Right ventricle myocardium inferior (tissue), 1 donor: ENCODE measurements at regions not wholly inside any gene's neighbourhood (a gene's known extent, or its start where the extent isn't known, plus 50 kb on each side); places are given as distances from the start of the nearest gene placed in this dataset.
"Not testable (repeated sequence)": the region's sequence is repeated elsewhere in the genome, so short reads cannot be mapped to it uniquely, and the experiment has no call there.

Source experiments
- ATAC-seq: fragments of 200-7000 bp; cut with Tn5 transposase; one replicate; pipeline ENCODE4 v1.9.1; 2020; ENCODE audit warnings: mild to moderate bottlenecking, moderate library complexity
- DNase-seq: peaks from one replicate; pipeline ENCODE4 v3.0.0; 2021; ENCODE audit errors: missing footprints
- intact Hi-C: fragments of 100-400 bp; cut with DNase I; formaldehyde crosslinking; loops from one replicate; pipeline ENCODE4 v1.11.0; 2022
- donor health status: DM: no; HTN: yes; CAD: no; lungs with severe emphysema.

GRCh38 chr3:191003742-191004141, 141.2 kb upstream of the GMNC start:
- no peak for DNase-seq
- ATAC-seq: no peak
- intact Hi-C loops: no loop called here

GRCh38 chr3:190996181-190996775, 133.8 kb upstream of the GMNC start:
- DNase-seq (no peak), ATAC-seq (no peak)
- intact Hi-C loops: no loop called here

- ATAC-seq: no peak
- intact Hi-C loops: no loop called here
- no peak for DNase-seq
Observed at GRCh38 chr3:190995156-190995555, 132.7 kb upstream of the GMNC start.

- intact Hi-C loops: no loop called here
- ATAC-seq: no peak
- DNase-seq: no peak
Observed at GRCh38 chr3:190990898-190991297, 128.4 kb upstream of the GMNC start.

- intact Hi-C loops: no loop called here
- no peak for DNase-seq
- no peak for ATAC-seq
Observed at GRCh38 chr3:190989218-190989617, 126.7 kb upstream of the GMNC start.

GRCh38 chr3:190988102-190988501, 125.6 kb upstream of the GMNC start:
- DNase-seq: no peak
- no peak for ATAC-seq
- intact Hi-C loops: no loop called here

- intact Hi-C loops: no loop called here
- ATAC-seq (no peak), DNase-seq (no peak)
Observed at GRCh38 chr3:190984502-190985244, 122.2 kb upstream of the GMNC start.

GRCh38 chr3:190983875-190984274, 121.4 kb upstream of the GMNC start:
- intact Hi-C loops: no loop called here
- DNase-seq: no peak
- no peak for ATAC-seq

GRCh38 chr3:190973771-190974170, 111.3 kb upstream of the GMNC start:
- ATAC-seq: no peak
- DNase-seq: no peak
- intact Hi-C loops: no loop called here

GRCh38 chr3:190972840-190973270, 110.4 kb upstream of the GMNC start:
- intact Hi-C loops: no loop called here
- ATAC-seq (no peak), DNase-seq (no peak)

GRCh38 chr3:190972196-190972595, 109.7 kb upstream of the GMNC start:
- intact Hi-C loops: no loop called here
- DNase-seq (no peak), ATAC-seq (no peak)

GRCh38 chr3:190970560-190970959, 108.1 kb upstream of the GMNC start:
- ATAC-seq: no peak
- intact Hi-C loops: no loop called here

GRCh38 chr3:190968616-190969015, 106.1 kb upstream of the GMNC start:
- intact Hi-C loops: no loop called here
- ATAC-seq: no peak

More at GRCh38 chr3:190970560-190970959, 108.1 kb upstream of the GMNC start:
- no peak for DNase-seq

GRCh38 chr3:190964931-190965330, 102.4 kb upstream of the GMNC start:
- intact Hi-C loops, ATAC-seq, DNase-seq: not testable (repeated sequence)

More at GRCh38 chr3:190968616-190969015, 106.1 kb upstream of the GMNC start:
- no peak for DNase-seq

GRCh38 chr3:190959077-190959476, 96.6 kb upstream of the GMNC start:
- intact Hi-C loops: no loop called here
- DNase-seq (no peak), ATAC-seq (no peak)

GRCh38 chr3:190941694-190942260, 79.3 kb upstream of the GMNC start:
- intact Hi-C loops: no loop called here
- DNase-seq (no peak), ATAC-seq (no peak)

GRCh38 chr3:190934616-190935015, 72.1 kb upstream of the GMNC start:
- intact Hi-C loops, DNase-seq, ATAC-seq: not testable (repeated sequence)

GRCh38 chr3:190926619-190927018, 64.1 kb upstream of the GMNC start:
- no peak for ATAC-seq
- DNase-seq: no peak
- intact Hi-C loops: no loop called here

- DNase-seq: no peak
- intact Hi-C loops: no loop called here
- no peak for ATAC-seq
Observed at GRCh38 chr3:190912736-190913135, 50.2 kb upstream of the GMNC start.
